HEK293T (cell line): ENCODE measurements at regions not wholly inside any gene's neighbourhood (a gene's known extent, or its start where the extent isn't known, plus 50 kb on each side); places are given as distances from the start of the nearest gene placed in this dataset.

Experiments
- ARNT ChIP-seq: fragments of 450-650 bp; IDR thresholded peaks from 2 replicates; pipeline ENCODE4 v1.6.1; 2017; ENCODE audit warnings: mild to moderate bottlenecking
- BHLHE40 ChIP-seq: fragments of 450-650 bp; IDR thresholded peaks from 2 replicates; pipeline ENCODE4 v1.6.1; 2016; ENCODE audit warnings: mild to moderate bottlenecking, moderate library complexity, borderline replicate concordance
- CTBP1 ChIP-seq: fragments of 450-650 bp; IDR thresholded peaks from 2 replicates; pipeline ENCODE4 v1.6.1; 2016; ENCODE audit warnings: borderline replicate concordance
- ELF4 ChIP-seq: fragments of 450-650 bp; IDR thresholded peaks from 2 replicates; pipeline ENCODE4 v1.6.1; 2017; ENCODE audit warnings: antibody characterized with exemption
- FOXA1 ChIP-seq: fragments of 450-650 bp; IDR thresholded peaks from 2 replicates; pipeline ENCODE4 v1.6.1; 2016; ENCODE audit warnings: mild to moderate bottlenecking
- FOXK2 ChIP-seq: fragments of 450-650 bp; IDR thresholded peaks from 2 replicates; pipeline ENCODE4 v1.6.1; 2016; ENCODE audit warnings: mild to moderate bottlenecking
- FOXM1 ChIP-seq: fragments of 450-650 bp; IDR thresholded peaks from 2 replicates; pipeline ENCODE4 v1.6.1; 2017; ENCODE audit warnings: mild to moderate bottlenecking, borderline replicate concordance
- HDGF ChIP-seq: fragments of 450-650 bp; IDR thresholded peaks from 2 replicates; pipeline ENCODE4 v1.6.1; 2017; ENCODE audit warnings: antibody characterized with exemption, borderline replicate concordance
- L3MBTL2 ChIP-seq: fragments of 450-650 bp; conservative IDR thresholded peaks from 2 replicates; pipeline ENCODE4 v1.6.1; 2016; ENCODE audit warnings: mild to moderate bottlenecking
- LEF1 ChIP-seq: fragments of 450-650 bp; IDR thresholded peaks from 2 replicates; pipeline ENCODE4 v1.6.1; 2017; ENCODE audit warnings: mild to moderate bottlenecking, borderline replicate concordance
- NFRKB ChIP-seq: fragments of 450-650 bp; IDR thresholded peaks from 2 replicates; pipeline ENCODE4 v1.6.1; 2016; ENCODE audit warnings: mild to moderate bottlenecking, moderate library complexity
- SP1 ChIP-seq: fragments of 450-650 bp; IDR thresholded peaks from 2 replicates; pipeline ENCODE4 v1.6.1; 2017
- TARDBP ChIP-seq: fragments of 450-650 bp; IDR thresholded peaks from 2 replicates; pipeline ENCODE4 v1.6.1; 2016
- ZNF384 ChIP-seq: fragments of 450-650 bp; IDR thresholded peaks from 2 replicates; pipeline ENCODE4 v1.6.1; 2016

- no peak for TF ChIP-seq FOXM1
- no peak for TF ChIP-seq ARNT
- TF ChIP-seq NFRKB: no peak
- no peak for TF ChIP-seq ELF4
- no peak for TF ChIP-seq CTBP1
- TF ChIP-seq SP1: no peak
- TF ChIP-seq LEF1: no peak
- no peak for TF ChIP-seq TARDBP
- no peak for TF ChIP-seq ZNF384
- TF ChIP-seq FOXA1: no peak
- TF ChIP-seq BHLHE40: no peak
- no peak for TF ChIP-seq HDGF
- TF ChIP-seq L3MBTL2: no peak
- no peak for TF ChIP-seq FOXK2
Observed at GRCh38 chr22:27552863-27553262, 248.7 kb downstream of the MN1 start.
